Stimulated activated CD8-positive, alpha-beta memory T cell treated with anti-CD3 and anti-CD28 coated beads, Interleukin-4, amount 100 ng/mL, for 1 hour (primary cell): ENCODE measurements at regions not wholly inside any gene's neighbourhood (a gene's known extent, or its start where the extent isn't known, plus 50 kb on each side); places are given as distances from the start of the nearest gene placed in this dataset.

Experiments
- DNase-seq, 2 donors: peaks; one replicate each; pipeline ENCODE4 v3.0.0-alpha.2; 2020; ENCODE audit warnings: low read depth in 2 of 2, low spot score in 1 of 2

DNA sequence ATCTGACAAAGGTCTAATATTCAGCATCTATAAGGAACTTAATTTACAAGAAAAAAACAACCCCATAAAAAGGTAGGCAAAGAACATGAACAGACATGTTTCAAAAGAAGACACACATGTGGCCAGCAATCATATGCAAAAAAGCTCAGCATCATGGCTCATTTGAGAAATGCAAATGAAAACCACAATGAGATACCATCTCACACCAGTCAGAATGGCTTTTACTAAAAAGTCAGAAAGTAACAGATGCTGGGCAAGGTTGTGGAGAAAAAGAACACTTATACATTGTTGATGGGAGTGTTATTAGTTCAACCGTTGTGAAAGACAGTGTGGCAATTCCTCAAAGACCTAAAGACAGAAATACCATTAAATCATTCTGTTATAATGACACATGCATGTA lies 289.9 kb upstream of the MMS22L start:
- no peak for DNase-seq

DNA sequence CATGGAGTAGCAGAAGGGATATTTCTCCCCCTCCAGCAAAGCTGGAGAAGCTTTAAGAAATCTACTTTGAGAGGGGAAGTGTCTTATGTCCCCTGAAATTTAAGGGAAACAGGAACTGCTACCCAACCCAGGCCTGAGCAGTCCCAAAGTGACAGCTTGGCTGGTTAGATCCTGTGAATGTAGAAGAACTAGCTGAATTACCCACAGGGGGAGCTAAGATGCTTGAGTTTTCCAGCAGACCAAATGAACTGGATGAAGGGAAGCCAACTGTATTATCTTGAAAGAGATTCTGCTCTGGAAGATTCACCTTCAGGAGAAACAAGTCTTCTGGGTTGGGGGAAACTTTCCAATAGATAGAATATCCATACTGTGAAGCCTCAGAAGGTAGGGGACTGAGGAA lies 303.3 kb upstream of the MMS22L start:
- no peak for DNase-seq

DNA sequence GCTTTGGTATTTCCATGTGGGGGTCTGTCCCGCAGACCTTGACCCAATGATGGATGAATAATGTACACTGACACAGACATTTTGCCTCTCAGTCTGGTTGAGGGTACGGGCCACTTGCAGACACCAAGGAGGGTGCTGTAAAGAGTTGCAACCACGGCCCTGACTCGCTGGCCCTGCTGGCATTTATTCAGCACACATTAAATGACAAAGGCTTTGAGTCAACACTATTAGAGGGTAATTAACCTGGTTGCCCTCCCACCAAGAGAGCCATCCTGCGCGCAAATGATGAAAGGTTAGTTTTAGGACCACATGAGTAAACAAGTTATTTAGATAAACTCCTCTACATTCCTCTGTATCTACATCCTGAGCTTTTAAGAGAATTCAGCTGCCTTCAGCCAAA lies 308.9 kb upstream of the MMS22L start:
- no peak for DNase-seq

- no peak for DNase-seq
Observed at GRCh38 chr6:97594844-97595243, 311.8 kb upstream of the MMS22L start.

DNA sequence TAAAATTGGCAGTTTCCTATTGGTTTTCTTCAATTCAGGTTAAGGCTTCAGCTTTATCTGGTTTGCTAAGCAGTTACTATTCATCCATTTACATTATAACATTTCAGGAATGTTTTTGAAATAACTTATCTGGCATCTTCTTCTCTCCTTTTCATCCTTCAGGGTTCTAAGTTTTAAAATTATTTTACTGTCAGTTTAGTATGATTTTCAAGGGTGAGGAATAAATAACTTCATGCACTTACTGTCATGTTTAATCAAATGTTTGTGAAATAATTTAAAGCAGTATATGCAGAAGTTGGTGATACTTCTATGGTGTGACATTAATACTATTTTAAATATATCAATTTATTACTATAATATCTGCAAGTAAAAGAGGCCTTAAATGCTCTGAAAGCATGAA lies 338.1 kb upstream of the MMS22L start:
- no peak for DNase-seq

- DNase-seq = no peak
Observed at GRCh38 chr6:97626671-97627441, 343.8 kb upstream of the MMS22L start.

DNA sequence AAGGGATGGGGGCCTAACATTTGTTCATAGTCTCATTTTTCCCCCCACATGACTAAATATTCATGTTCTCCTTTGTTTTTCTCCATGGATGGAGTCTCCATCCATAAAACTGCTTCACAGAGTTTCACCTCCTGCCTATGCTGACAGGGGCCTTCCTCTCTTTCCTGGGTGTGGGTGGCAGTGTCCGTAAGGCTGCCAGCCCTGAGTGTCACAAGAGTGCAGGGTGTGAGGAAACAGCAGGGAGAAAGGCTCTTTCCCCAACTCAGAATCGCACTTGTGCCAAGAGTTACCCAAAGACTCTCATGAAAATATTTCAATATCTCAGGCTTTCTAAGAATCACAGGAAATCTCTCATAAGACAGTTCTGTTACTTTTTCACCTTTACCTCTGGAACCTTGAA lies 346.2 kb upstream of the MMS22L start:
- DNase-seq = no peak

- DNase-seq = no peak
Observed at GRCh38 chr6:97630604-97631003, 347.6 kb upstream of the MMS22L start.

- DNase-seq = no peak
Observed at GRCh38 chr6:97632341-97632740, 349.3 kb upstream of the MMS22L start.

GRCh38 chr6:97639702-97640101 lies 356.7 kb upstream of the MMS22L start:
- no peak for DNase-seq

DNA sequence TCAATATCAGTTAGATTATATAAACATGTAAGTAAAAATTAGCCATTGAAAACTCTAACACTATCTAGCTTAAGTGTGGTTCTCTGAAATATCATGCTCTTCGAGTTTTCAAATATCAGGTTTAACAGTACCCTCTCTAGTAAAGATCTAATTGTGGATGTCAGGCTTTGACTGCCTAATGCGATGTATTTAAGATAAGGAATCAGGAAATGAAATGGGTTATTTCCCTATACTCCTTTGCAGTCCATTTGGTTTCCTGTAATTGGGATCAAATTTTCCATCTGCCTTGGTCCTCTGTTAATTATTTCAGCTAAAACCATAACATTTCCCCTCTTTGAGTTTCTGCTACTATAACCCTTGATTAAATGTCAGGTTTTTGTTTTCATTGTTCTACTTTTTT lies 361.3 kb upstream of the MMS22L start:
- DNase-seq = no peak

DNA sequence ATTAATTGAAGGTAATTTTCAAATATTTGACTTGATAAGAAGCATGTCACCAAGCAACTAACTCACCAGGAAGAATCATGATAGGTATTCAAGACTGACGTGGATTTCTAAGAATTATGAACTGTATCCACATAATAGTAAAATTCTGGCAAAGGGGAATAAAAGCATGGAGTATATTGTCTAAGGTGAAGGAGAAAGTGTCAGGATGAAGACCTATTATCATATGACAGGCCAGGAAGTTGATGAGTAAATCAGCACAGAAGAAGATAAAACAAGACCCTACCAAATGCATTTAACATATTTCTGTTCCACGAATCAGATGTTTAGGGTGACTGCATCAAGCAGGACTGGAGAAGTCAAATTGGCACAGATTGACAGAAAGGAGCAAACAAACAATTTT lies 362.7 kb upstream of the MMS22L start:
- no peak for DNase-seq

- DNase-seq = no peak
Observed at GRCh38 chr6:97653076-97653475, 370.1 kb upstream of the MMS22L start.

DNA sequence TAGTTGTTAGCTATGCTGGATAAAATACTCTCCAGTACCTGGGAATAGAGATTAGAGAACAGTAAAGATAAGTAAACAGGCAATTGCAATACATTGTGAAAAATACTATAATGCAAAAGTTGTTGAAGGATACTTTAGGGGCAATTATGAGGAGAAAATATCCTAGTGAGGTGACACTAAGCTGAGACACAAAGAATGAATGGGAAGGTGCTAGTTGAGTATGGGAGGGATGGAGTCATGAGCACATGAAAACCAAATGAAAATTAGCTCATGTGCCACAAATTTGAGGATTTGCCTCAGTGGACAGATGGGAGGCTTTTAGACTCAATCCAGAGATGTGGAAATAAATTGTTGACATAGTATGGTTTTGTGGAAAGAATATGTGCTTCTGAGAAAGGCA lies 370.5 kb upstream of the MMS22L start:
- no peak for DNase-seq

DNA sequence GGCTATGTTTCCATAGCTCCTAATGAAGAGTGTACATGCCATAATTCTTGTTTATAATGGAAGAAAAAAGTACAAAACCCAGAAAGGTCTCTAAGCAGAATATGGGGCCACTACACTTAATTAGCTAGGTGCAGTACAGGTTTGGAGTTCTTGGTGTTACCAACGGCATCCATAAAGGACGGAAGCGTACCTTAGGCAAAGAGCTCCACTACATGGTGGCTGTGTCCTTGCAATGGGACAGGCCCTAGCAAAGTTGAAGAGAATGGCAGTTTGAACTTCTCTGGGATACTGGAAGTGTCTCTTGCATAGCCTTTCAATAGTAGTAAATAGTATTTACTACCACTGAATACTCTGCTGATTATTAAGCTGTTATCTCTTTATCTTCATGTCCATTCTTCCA lies 371.7 kb upstream of the MMS22L start:
- DNase-seq = no peak

DNA sequence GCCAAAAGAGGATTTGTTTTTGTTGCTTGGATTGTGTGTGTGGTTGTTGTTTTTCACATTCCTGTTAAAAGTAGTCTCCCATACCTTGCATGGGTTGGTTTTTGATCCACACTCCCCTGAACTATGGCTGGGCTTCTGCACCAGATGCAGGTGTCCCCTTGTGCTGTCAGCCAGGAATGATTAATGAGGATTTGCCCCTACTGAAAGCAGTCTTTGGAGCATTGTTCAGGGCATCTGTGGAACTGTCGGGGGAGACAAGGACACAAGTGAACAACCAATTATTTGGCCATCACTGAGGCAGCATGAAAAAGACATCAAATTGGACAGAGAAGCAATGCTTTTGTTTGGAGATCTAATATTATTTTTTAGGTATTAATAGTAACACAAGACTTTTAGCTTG lies 373.2 kb upstream of the MMS22L start:
- DNase-seq = no peak

GRCh38 chr6:97656706-97657350 lies 373.8 kb upstream of the MMS22L start:
- no peak for DNase-seq

DNA sequence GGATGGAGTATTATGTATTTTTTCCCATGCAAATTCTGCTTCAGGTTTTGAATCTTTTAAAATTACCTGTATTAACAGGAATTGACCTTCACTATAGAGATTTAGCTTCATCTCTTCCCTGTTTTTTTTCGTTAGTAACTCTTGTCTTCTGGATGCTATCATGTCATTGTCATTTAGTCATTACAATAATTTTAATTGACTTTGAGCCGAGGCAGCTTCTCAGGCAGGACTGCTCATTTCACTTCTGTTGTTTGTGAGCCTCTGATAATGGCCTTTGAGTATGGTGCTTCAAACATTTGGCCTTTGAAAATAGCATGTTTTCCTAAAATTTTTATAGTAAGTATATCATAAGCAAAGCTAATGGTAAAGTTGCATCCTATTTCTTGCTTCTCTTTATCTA lies 375.1 kb upstream of the MMS22L start:
- DNase-seq = no peak

GRCh38 chr6:97663252-97663651 lies 380.2 kb upstream of the MMS22L start:
- DNase-seq = no peak

DNA sequence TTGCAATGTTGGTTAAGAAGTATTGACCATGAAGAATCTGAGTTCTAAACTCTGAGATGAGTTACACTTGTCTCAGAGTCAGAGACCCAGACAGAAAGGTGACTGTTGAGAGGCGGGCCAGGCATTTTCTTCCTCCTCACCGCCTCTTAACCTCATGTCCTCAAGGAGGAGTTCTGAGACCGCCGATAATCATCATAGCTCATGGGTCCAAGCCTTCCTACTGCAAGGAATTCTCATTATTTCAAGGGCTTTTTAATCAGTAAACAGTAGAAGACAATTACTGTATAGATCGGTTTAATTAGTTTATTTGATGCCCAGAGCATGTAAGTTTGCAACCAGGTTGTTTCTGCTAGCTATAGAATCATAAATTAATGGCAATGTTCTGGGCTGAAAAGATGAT lies 382.4 kb upstream of the MMS22L start:
- no peak for DNase-seq

GRCh38 chr6:97666889-97667288 lies 383.9 kb upstream of the MMS22L start:
- DNase-seq = no peak

DNA sequence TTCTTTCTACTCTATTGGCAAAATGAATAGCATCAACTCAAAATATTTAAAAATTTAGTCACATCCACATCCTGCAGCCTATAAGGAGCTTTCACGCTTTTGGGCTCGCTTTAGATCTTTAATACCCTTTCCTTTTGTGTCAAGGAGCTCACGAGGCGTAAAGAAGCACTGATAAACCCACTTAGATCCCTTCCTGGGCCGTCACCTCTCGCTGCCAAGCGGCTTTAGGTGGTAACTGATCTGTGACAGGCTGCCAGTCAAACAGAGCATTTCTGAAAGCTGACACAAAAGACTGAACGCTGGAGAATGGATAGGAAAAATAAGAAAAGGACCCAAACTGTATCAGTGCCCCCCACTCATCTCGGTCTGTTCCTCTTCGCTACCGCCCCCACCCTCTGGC lies 385.7 kb upstream of the MMS22L start:
- no peak for DNase-seq
